Loucy (cell line): ENCODE measurements at regions not wholly inside any gene's neighbourhood (a gene's known extent, or its start where the extent isn't known, plus 50 kb on each side); places are given as distances from the start of the nearest gene placed in this dataset.

ENCODE experiments used
- CTCF ChIP-seq: fragments of 200-600 bp; sonication (generic); conservative IDR thresholded peaks from 2 replicates; pipeline ENCODE4 v1.5.1; 2014; ENCODE audit warnings: mild to moderate bottlenecking, antibody characterized with exemption, low read length
- EZH2phosphoT487 ChIP-seq: fragments of 200-600 bp; IDR thresholded peaks from 2 replicates; pipeline ENCODE4 v1.6.1; 2018; ENCODE audit warnings: antibody characterized with exemption, mild to moderate bottlenecking, moderate library complexity, borderline replicate concordance

- peak; percentile 20; the same call in 1 of the 2 replicates for TF ChIP-seq CTCF
- no peak for TF ChIP-seq EZH2phosphoT487
These were observed 112.9 kb upstream of the PHACTR1 start for GRCh38 chr6:12603673-12604049.
